ENCODE measurements at regions not wholly inside any gene's neighbourhood (a gene's known extent, or its start where the extent isn't known, plus 50 kb on each side); places are given as distances from the start of the nearest gene placed in this dataset.

DNA sequence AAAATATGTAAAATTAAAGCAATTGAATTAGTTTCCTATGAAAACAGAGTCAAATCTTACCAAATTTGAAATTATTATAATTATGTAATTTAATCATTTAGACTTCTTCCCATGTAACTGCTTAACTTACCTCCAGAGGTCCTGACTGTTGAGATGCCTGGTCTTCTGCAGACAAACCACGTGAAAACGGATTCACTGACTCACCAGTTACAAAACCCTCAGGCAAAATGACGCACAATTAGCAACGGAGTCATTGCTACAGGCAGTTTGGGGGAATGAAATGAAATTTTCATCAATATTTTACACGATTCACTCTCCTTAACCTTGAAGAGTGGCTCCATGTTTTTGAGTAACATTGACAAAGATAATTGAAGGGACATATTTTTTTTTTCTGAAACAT is 460.8 kb downstream of the MTRR start:
- no peak overlapping the region for H3K4me2 ChIP-seq
- no peaks in the 10 kb centered on the region for H3K27me3 ChIP-seq
- no peaks in the 10 kb centered on the region for H3K4me1 ChIP-seq (ENCODE audit: insufficient read depth)
- no peak for DNase-seq (ENCODE audit: low spot score)
- H4K20me1 ChIP-seq (ENCODE audit: insufficient read depth, poor library complexity, severe bottlenecking), result no peaks in the 10 kb centered on the region
- TF ChIP-seq EZH2 (IDR thresholded peaks at IDR 0.05; ENCODE audit: borderline replicate concordance) (no peak), EZH2phosphoT487 (IDR thresholded peaks at IDR 0.05; ENCODE audit: low read depth, severe bottlenecking, unreplicated experiment) (no peak)
- TF ChIP-seq, protein P1, sequence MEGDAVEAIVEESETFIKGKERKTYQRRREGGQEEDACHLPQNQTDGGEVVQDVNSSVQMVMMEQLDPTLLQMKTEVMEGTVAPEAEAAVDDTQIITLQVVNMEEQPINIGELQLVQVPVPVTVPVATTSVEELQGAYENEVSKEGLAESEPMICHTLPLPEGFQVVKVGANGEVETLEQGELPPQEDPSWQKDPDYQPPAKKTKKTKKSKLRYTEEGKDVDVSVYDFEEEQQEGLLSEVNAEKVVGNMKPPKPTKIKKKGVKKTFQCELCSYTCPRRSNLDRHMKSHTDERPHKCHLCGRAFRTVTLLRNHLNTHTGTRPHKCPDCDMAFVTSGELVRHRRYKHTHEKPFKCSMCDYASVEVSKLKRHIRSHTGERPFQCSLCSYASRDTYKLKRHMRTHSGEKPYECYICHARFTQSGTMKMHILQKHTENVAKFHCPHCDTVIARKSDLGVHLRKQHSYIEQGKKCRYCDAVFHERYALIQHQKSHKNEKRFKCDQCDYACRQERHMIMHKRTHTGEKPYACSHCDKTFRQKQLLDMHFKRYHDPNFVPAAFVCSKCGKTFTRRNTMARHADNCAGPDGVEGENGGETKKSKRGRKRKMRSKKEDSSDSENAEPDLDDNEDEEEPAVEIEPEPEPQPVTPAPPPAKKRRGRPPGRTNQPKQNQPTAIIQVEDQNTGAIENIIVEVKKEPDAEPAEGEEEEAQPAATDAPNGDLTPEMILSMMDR (IDR thresholded peaks at IDR 0.05; ENCODE audit: poor library complexity), result no peak
- H3K79me2 ChIP-seq, result no peaks in the 10 kb centered on the region
- no peak overlapping the region for H3K27ac ChIP-seq
- WGBS (ENCODE audit: low lambda C conversion rate, missing lambda C conversion rate), result 82% methylated on average over 5 of the region's 5 CpGs
- H3K9me2 ChIP-seq (replicated peaks; ENCODE audit: insufficient read depth), result no peaks in the 10 kb centered on the region
- H3K36me3 ChIP-seq (replicated peaks; ENCODE audit: insufficient read depth, low read depth), result no peaks in the 10 kb centered on the region
- no peak overlapping the region for H3K4me3 ChIP-seq
- no peak overlapping the region for H2AFZ ChIP-seq
- H3K9me3 ChIP-seq (ENCODE audit: low read depth), result no peaks in the 10 kb centered on the region

DNA sequence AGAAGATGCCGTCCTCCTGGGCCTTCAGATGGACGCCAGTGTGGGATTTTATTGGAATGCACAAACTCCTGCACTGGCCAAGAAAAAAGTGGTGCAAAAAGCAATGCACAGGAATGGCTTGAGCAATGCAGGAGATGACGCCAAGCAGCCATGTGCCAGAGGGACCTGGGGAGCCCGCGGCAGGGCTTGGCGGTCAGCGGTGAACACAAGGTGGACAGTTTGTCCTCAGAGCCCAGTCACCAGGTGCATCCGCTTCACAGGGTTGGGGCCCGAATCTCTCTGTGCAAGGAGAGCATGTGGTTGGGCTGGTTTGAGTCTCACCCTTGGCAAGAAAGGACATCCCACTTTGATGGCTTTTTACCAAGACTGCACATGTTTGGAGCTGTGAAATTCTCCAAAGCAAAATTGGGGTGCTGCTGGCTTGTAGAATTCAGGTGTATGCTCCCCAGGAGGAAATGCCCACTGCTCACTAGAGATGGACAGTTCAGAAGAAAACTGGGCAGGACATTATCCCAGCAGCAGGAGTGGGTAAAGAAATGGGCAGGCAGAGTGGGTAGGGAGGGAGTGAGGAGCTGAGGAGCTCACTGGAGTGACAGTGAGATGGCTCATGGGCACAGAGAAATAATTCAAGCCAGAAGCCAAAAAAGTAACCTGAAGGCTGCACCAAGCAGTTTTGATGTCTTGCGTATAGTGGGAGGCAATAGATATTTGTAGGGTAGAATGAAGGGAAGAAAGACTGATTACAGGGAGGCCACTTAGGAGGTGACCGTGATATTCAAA is 463.9 kb downstream of the MTRR start:
- Histone ChIP-seq H3K36me3 (replicated peaks; ENCODE audit: insufficient read depth, low read depth) (no peaks in the 10 kb centered on the region), H2AFZ (no peak overlapping the region), H3K9me2 (replicated peaks; ENCODE audit: insufficient read depth) (no peaks in the 10 kb centered on the region), H3K27ac (no peak overlapping the region), H3K79me2 (no peaks in the 10 kb centered on the region), H4K20me1 (ENCODE audit: insufficient read depth, poor library complexity, severe bottlenecking) (no peaks in the 10 kb centered on the region), H3K4me2 (no peak overlapping the region), H3K4me1 (ENCODE audit: insufficient read depth) (no peaks in the 10 kb centered on the region), H3K4me3 (no peak overlapping the region), H3K9me3 (ENCODE audit: low read depth) (no peaks in the 10 kb centered on the region), H3K27me3 (no peaks in the 10 kb centered on the region)
- DNase-seq (ENCODE audit: low spot score), result no peak
- TF ChIP-seq, protein P1 (IDR thresholded peaks at IDR 0.05; ENCODE audit: poor library complexity), result no peak
- no peak for TF ChIP-seq EZH2phosphoT487 (IDR thresholded peaks at IDR 0.05; ENCODE audit: low read depth, severe bottlenecking, unreplicated experiment)
- TF ChIP-seq EZH2 (IDR thresholded peaks at IDR 0.05; ENCODE audit: borderline replicate concordance), result no peak
- WGBS (ENCODE audit: low lambda C conversion rate, missing lambda C conversion rate), result 94% methylated on average over 11 of the region's 11 CpGs

DNA sequence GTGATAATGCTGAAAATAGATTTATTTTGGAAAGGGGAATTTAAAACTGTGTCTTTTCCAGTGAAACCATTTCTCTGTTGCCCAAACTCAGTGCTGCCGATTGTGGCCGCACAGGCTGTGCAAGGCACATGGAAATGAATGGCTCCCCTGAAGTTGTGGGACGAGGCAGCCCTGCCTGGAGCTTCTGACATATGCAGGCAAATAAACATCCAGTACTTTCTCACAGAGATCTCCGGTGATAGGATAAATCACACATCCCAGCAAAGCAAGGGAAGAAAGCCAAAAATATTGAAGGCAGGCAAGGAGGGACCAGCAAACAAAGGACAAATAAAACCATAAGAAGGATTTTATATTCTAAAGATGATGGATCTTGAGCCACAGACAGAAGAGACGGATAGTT is 464.5 kb downstream of the MTRR start:
- 89% methylated on average over 5 of the region's 5 CpGs for WGBS (ENCODE audit: low lambda C conversion rate, missing lambda C conversion rate)
- Histone ChIP-seq H3K27me3 (no peaks in the 10 kb centered on the region), H3K36me3 (replicated peaks; ENCODE audit: insufficient read depth, low read depth) (no peaks in the 10 kb centered on the region), H3K4me2 (no peak overlapping the region), H3K4me3 (no peak overlapping the region), H3K79me2 (no peaks in the 10 kb centered on the region), H3K9me2 (replicated peaks; ENCODE audit: insufficient read depth) (no peaks in the 10 kb centered on the region), H2AFZ (no peak overlapping the region), H3K4me1 (ENCODE audit: insufficient read depth) (no peaks in the 10 kb centered on the region), H4K20me1 (ENCODE audit: insufficient read depth, poor library complexity, severe bottlenecking) (no peaks in the 10 kb centered on the region), H3K27ac (no peak overlapping the region), H3K9me3 (ENCODE audit: low read depth) (no peaks in the 10 kb centered on the region)
- DNase-seq (ENCODE audit: low spot score), result no peak
- no peak for TF ChIP-seq EZH2 (IDR thresholded peaks at IDR 0.05; ENCODE audit: borderline replicate concordance)
- no peak for TF ChIP-seq EZH2phosphoT487 (IDR thresholded peaks at IDR 0.05; ENCODE audit: low read depth, severe bottlenecking, unreplicated experiment)
- TF ChIP-seq, protein P1 (IDR thresholded peaks at IDR 0.05; ENCODE audit: poor library complexity), result no peak
